OCI-M2 (cell line): ENCODE measurements at regions not wholly inside any gene's neighbourhood (a gene's known extent, or its start where the extent isn't known, plus 50 kb on each side); places are given as distances from the start of the nearest gene placed in this dataset.

ENCODE experiments used
- DNase-seq: peaks from one replicate; lab custom pipeline; 2025; ENCODE audit not compliant: unreplicated experiment; lab: John Stamatoyannopoulos, UW

DNA sequence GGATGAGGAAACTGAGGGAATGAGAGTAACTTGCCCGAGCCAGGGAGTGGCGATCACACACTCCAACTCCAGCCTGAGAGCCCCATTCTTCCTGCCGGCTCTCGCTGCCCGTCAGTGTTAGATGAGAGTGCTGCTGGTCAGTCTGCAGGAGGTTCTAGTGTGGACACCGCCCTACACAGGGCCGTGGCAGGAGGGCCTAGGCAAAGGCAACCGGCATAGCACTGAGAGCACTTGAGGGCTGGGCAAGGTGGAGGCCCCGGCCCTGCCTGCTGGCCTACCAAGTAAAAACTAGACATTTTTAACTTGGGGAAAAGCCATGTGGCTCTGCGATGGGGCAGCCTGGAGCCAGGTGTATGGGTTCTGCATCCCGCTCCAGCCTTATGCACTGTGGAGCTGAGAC lies 354.8 kb downstream of the SEC14L1 start:
- no peak for DNase-seq

DNA sequence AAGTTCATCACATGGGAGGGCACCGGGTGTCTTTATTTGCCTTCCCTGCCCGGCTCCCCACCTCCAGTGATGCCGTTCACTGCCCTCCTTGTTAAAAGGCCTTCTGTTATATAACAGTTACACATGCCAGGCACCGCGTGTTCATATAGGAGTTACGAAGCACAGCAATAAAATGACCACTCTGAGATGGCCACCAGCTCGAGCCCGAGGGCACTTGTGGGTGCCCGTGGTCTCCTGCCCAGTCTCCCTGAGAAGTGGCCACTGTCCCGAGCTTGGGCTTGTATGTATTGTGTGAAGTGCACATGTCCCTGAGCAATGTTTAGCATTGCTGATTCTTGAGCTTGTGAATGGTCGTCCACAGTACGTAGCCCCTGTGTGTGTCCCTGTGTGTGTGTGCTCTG lies 355.6 kb downstream of the SEC14L1 start:
- DNase-seq = no peak

DNA sequence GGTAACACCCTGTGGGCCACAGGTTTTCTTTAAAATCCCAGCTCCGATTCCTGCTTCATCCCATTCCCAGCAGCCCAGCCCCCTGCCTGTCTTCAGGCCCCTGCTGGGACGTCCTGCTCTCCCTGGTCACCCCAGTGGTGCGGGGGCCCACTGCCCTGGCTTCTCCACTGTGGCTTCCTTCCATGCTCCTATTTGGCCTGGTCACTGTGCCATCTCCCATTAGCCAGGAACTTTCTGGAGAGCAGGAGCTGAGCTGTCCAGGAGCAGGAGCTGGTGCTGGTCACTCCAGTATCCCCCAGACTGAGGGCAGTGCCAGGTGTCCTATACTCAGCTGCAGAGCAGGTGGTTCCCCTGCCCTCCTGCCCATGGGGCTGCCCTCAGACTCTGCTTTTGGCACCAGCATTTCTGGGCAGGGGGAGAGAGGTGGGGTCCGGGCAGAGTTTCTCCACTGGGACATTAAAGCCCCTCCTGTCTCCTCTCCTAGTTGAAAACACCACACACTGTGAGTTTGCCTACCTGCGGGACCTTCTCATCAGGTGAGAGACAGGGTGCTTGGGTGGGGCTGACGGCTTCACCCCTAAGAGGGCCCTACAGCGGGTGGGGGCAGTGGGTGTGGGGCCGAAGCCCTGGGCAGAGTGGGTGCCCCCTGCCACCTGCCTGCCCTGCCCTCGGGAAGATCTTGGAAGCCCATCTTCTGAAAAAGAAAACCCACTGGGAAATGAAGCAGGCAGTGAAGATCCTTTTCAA lies 356.2 kb downstream of the SEC14L1 start:
- DNase-seq = no peak

DNA sequence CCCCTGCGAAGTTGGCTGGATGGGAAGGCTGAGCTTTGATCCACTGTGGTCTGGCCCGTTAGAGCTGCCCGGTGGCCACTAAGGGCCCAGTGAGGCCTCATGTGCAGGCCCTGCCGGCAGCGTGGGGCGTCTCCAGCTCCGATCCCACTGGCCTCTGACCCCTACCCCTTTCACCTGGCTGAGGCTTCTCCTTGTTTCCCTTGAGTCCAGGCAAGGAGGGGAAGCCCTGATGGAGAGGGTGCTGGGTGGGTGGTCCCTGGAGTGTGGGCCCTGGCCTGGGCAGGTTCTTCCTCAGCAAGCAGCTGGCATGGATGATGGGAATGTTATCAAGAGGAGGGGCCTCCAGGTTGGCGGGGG lies 356.8 kb downstream of the SEC14L1 start:
- DNase-seq = no peak

DNA sequence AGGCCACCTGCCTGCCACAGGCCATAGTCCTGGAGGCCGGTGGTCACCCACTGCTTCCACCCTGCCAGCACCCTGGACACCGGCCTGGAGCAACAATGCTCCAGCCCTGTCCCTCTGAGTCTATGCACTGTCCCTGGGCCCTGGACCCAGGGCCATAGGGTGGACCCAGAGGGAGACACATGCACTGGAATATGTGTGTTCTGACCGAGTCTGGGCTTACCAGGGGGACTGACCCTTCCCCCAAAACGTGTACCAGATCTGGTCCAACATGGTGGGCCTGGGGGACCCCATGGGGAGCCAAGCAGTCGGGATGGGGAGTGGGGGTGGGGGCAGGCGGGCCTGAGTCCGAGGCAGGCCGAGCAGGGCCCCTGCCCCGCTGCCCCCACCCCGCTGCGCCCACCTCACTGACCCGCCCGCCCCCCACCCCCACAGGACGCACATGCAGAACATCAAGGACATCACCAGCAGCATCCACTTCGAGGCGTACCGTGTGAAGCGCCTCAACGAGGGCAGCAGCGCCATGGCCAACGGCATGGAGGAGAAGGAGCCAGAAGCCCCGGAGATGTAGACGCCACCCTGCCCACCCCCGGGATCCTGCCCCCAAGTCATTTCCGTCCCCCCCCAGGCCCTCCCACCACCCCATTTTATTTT lies 357.4 kb downstream of the SEC14L1 start:
- no peak for DNase-seq

DNA sequence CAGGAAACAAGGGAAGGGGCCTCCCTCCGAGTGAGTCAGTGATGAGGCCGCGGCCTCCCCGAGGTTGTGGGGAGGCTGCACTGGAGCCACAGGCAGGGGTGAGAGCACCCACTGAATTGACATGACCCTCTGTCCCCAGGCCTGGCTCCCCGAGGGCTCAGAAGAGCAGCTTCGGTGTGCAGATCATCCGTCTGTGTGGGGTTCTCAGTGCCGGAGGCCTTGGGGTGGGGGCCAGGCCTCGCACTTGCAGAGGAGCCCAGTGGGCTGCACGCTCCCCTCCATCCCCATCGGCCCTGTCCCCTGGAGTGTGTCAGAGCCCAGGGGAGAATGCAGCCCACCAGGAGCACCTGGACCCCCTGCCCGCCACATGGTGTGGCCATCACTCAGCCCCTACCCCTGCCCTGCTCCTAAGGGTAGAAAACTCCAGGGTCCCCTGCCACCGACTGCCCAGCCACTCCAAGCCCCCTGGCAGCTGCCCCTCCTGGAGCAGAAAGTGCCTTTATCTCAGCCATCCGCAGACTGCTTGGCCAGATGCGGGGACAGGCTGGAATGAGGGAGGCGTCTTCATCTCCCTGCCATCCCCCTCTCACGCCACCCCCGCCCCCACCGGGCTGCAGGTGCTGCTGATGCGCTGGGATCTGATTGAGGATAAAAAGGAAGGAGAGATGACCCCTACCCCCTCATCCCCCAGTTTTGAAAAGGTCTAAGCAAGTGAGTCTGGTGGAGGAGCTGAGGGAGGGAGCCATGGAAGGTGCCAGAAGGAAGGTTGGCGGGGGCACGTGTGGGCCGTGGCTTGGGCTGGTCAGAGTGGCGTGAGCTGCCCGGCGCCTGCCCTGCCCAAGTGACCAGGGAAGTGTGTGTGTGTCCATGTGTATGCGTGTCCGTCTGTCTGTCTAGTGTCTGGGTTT lies 358.3 kb downstream of the SEC14L1 start:
- DNase-seq = no peak

DNA sequence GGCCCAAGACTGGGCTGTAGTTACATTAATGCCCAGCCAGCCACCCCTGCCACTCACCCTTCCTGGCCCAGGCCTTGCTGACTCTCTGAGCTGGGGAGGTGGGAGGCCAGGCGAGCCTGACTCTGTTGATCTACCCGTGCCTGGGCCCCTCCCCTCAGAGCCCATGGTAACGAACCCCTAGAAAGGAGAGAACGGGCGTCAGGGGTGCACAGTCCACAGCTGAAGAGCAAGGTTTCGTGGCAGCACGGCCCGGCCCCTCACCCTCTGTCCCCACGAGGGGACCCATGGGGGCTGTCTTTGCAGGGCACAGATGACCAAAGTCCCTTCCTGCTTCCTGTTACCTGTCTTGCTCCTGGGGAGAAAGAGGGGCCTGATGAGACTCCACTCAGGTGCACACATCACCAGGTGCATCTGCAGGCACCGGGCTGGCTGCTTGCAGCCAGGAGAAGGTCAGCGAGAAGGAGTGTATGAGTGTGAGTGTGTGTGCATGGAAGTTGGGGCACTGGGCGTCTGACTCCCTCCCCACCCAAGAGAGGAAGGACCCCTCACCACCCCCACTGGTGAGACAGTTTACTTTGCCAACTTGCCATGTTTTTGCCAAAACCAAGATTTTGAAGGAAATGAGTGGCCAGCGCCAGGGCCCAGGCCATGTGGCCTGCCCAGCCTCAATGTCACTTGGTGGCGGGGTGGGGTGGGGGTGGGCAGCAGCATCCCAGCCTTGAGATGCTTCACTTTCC lies 359.1 kb downstream of the SEC14L1 start:
- no peak for DNase-seq

DNA sequence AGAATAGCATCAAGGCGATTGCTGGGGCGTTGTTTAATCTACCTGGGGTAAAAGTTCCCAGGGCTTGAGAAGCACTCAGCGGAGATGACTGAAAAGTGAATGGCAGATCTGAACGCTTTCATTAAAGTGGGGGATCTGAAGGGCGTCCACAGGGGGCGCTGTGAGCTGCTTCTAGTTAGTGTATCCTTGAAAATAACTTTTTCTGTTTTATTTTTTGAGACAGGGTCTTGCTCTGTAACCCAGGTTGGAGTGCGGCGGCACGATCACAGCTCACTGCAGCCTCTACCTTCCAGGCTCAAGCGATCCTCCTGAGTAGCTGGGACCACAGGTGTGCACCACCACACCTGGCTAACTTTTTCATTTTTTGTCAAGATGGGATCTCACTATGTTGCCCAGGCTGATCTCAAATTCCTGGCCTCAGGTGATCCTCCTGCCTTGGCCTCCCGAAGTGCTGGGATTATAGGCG lies 360.4 kb downstream of the SEC14L1 start:
- no peak for DNase-seq

DNA sequence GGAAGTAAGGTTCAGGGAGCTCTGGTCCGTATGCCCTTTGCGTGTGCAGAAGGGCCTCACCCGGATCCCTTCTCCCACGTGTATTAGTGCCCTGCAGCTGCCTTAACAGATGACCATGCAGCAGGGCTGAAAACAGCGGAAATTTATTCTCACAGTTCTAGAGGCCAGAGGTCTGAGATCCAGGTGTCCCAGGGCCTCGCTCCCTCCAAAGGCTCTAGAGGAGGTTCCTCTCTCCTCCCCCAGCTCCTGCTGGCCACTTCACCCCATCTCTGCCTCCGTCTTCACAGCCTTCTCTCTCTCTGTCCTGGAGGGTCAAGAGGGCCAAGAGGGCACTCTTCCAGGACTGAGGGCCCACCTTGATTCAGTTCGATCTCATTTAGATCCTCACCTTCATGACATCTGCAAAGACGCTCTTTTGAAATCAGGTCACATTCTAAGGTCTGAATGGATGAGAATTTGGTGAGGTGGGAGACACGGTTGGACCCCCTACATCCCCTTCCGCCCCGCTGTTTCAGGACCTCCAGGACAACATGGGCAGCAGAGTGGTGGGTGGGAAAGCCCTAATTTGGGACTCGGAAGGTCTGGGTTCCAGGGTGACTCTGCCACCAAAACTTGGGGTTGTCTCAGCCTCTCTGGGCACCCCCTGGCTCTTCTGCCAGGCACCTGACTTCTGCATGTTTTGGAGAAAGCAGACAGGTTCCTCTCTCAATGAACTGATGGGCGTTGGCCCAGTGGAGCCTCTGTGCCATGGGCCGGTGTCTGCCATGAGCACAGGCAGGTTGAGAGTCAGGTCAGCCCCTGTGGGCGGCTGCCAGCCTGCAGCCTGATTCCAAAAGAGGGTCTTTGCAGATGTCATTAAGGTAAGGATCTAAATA lies 361.2 kb downstream of the SEC14L1 start:
- no peak for DNase-seq

DNA sequence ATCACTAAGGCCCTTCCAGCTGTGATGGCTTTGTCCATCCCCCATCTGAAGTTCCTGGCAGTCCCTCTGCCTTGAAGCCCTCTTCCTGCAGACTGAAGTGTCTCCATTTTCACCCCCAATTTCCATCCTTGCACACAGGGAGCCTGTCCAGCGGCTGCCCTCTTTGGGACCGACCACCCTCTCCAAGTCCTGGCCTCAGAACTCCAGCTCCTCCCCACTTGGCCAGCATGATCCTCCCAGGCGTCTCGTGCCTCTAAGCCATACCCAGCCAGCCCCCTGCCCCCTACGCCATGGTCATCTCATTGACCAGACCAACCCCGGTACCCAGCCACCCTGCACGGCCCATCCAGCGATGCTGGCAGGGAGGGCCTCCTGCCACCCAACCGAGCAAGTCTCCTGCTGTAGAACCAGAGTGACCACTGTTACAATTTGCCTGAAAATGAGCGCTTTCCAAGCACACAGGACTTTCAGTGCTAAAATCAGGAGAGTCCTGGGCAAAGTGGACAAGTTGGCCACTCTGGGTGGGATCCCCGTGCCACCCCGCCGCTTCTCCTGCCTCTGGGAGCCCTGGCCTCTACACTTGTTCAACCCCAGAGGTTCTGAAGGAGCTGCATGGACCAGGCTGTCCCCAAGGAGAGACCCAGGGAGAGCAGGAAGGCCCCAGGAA lies 362.0 kb downstream of the SEC14L1 start:
- DNase-seq = no peak

DNA sequence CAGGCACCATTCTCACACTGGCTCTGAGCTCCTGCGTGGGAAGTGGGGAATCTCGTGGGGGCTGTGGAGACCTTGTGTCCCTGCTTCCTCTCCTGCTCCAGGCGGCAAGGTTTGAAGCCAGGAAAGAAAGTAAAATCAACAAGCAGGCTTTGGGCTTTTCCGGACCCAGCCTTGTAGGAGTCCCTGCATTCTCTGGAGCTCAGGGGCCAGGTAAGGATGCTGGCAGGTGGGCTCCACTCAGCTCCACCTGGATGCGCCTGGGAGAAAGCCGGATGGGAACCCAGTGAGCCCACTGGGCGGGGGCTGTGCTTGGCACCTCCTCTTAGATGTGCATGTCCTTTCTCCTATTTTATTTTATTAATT lies 362.5 kb downstream of the SEC14L1 start:
- DNase-seq = no peak

DNA sequence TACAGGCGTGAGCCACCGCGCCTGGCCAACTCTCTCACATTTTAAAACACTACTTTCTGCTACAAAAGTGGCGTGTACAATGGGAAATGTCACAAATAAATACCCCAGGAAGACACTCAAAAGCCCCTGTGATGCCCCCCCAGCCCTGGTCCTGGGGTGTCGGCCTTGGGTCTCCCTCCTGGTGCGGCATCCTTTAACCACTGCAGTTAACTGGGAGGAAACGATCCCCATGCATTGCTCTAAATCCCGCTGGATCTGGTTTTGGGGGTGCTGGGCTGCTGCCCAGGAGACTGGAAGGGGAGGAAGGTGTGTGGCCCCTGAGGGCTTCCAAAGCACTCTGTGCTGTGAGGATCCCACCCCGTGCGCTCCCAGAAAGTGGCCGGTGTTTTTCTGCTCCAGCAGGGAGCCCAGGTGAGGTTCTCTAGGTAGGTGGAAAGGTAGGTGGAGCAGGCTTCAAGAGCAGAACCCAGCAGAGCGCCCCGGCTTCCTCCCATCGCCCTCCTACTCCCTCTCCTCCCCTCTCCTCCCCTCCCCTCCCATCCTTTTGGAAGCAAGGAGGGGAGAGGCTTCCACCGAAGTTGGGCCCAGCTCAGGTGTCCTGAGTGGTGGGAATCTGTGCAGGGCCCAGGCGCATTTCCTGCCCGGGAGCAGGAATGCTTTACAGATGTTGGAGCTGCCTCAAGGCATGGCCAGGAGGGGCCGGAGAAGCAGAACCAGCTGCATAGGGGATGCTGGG lies 363.3 kb downstream of the SEC14L1 start:
- no peak for DNase-seq

DNA sequence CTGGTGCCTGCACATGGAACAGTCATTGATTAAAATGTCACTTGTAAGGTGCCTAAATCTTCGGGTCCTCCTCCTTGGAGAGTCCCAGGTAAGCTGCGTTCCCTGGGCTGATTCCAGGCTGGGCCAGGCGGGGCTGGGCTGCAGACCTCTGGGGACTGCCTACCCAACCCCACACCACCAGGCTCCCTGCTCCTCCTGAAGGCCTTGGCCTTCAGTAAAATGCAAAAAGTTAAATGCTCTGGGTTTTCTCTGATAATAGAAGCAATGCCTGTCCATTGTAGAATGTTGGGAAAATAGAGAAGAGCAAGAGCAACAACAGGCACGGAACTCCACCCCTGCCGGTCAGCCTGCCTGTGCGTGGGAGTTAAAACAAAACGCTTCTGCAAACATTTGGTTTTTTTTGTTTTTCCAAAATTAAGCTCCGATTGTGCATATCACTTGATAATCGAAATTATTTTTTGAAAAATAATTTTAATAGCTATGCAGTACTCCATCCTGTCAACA lies 363.9 kb downstream of the SEC14L1 start:
- DNase-seq = no peak

DNA sequence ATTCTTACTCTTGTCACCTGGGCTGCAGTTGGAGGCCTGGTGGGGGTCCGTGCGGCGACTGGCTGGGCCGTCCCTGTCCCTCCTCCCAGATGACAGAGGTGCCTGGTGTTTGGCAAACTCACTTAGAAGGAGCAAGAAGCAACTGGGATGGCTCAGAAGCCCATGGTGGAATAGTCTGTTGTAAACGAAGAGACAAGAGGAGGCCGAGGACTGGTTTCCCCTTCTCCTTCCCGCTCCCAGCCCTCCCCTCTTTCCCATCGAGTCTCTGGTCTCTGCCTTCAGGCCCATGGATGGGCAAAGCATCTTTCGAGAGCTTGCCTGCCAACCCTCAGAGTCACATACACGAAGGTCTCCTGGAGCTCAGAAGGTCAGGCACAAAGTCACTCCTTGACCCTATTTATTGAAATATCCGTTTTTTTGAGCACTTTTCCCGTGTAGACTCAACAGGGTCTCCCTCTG lies 364.4 kb downstream of the SEC14L1 start:
- no peak for DNase-seq

DNA sequence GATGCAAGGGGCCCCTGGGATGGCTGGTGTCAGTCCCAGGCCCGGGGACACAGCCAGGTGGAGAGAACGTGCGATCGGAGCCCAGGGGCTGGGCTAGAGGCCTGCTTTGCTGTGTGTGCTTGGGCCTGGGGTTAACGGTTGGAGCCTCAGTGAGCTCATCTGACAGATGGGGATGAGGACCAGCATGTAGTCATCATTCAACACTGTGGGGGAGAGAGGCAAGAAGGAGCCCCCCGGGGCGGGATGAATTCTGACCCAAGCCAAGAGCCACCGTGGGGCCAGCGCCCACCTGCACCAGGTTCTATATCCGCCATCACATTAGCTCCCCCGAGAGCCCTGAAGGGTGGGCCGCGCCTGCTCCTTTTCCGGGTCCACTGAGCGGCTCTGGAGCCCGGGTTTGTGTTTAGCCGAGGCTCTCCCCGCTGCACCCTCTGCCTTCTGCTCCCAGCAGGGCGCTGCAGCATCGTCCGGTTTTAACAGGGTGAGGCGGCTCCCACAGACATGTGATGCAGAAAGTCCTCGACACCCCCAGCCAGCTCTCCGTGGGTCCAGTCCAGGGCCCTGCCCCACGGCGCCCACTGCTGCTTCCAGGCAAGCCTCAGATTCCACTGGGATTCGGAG lies 365.7 kb downstream of the SEC14L1 start:
- DNase-seq = no peak

DNA sequence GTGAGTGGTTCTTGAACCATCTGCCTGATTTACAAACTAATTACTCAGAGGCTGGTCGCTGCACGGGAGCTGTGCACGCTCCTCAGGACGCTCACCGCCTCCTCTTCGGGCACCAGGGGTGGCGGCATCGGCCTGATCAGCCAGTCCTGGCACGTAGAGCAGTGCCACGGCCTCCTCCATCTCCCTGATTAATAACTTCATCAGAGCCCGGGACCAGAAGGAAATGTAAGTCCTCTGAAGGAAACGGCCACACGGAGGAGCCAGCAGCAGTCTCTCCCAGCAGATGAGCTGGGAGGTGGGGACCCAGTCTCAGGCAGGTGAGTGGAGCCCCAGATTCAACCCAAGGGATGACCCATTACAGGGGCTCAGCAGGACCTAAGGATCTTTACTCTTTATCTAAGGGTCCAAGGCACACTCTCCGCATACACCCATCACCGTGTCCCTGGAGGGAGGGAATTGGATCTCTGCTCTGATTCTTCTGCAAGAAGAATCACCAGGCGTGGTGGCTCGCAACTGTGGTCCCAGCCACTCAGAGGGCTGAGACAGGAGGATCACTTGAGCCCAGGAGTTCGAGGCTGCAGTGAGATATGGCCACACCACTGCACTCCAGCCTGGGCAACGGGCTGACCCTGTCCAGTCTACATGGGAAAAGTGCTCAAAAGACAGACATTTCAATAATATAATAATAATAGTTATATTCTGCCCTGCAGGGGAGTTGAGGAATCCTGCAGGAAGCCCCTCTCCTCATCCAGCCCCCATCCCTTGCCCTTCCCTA lies 366.5 kb downstream of the SEC14L1 start:
- no peak for DNase-seq

DNA sequence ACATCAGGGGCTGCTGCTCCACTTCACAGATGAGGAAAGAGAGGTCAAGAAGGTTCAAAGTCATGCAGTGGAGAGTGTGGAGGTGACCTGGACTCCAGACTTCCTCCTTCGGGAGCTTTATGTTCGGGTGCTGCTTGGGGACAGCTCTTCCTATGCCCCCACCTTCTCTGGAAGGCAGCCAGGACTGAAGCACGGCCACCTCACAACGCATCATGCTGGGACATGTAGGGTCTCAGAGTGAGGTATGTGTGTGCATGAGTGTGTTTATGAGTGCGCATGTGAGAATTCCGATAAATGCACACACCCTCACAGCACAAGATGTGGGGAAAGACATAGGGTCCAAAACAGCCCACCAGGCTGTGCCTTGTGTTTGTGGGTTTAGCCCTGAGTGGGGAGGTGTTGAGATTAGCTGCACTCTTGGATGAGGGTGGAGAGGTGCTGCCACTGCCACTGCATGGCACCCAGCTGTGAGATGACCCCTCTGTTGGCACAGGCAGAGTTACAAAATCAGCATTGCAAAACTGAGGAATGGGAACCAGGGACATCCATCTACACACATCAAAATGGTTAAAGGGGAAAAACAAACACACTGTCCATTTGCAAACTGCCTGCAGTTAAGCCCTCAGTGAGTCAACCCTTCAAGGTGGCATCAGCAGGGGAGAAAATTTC lies 367.4 kb downstream of the SEC14L1 start:
- DNase-seq = no peak
